Activated naive CD4-positive, alpha-beta T cell treated with anti-CD3 and anti-CD28 coated beads, Interleukin-2, amount 10 ng/mL, durations not matched to agents 7 days and 5 days (primary cell): ENCODE measurements at regions not wholly inside any gene's neighbourhood (a gene's known extent, or its start where the extent isn't known, plus 50 kb on each side); places are given as distances from the start of the nearest gene placed in this dataset.
"Not testable (repeated sequence)": the region's sequence is repeated elsewhere in the genome, so short reads cannot be mapped to it uniquely, and the experiment has no call there.

Source experiments
- CTCF ChIA-PET: fragments of 350-600 bp; sonication (Branson Sonifier 250); formaldehyde crosslinking; loops from one replicate; lab custom pipeline; 2021; ENCODE audit warnings: antibody characterized with exemption; lab: Charles Lee
- DNase-seq: peaks from one replicate; pipeline ENCODE4 v3.0.0-alpha.2; 2020
- H3K27ac Mint-ChIP-seq: one replicate; pipeline ENCODE4 v1.8.0; 2021; ENCODE audit warnings: mild to moderate bottlenecking, moderate library complexity, mixed read lengths
- H3K27me3 Mint-ChIP-seq: one replicate; pipeline ENCODE4 v1.8.0; 2021; ENCODE audit warnings: mild to moderate bottlenecking, mixed read lengths
- H3K36me3 Mint-ChIP-seq: one replicate; pipeline ENCODE4 v1.8.0; 2021; ENCODE audit warnings: mixed read lengths
- H3K4me1 Mint-ChIP-seq: one replicate; pipeline ENCODE4 v1.8.0; 2021; ENCODE audit warnings: mixed read lengths
- H3K4me3 Mint-ChIP-seq: one replicate; pipeline ENCODE4 v1.8.0; 2021; ENCODE audit warnings: mild to moderate bottlenecking, moderate library complexity, mixed read lengths
- H3K9me3 Mint-ChIP-seq: one replicate; pipeline ENCODE4 v1.8.0; 2021; ENCODE audit warnings: mixed read lengths

DNA sequence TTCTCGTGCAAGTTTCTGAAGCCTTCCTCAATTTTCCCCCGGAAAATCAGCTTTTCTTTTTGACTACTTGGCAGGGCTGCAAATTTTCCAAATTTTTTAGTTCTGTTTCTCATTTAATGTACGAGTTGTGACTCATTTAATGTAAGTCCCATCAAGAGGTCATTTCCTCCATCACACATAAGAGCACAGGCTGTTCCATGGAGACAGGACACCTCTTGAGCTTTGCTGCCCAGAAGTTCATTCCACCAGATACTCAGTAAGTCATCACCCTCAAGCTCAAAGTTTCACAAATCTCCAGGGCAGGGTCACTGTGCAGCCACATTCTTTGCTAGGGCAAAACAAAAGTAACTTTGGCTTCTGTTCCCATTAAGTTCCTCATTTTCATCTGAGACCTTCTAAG, 101.5 kb upstream of the TEKT4 start:
- Mint-ChIP-seq H3K4me1 (no peaks in the 10 kb centered on the region), H3K27ac (no peak overlapping the region), H3K36me3 (no peaks in the 10 kb centered on the region), H3K4me3 (no peak overlapping the region), H3K27me3 (no peaks in the 10 kb centered on the region), H3K9me3 (no peaks in the 10 kb centered on the region)
- CTCF ChIA-PET, result no interaction called here
- DNase-seq, result no peak

- H3K36me3 Mint-ChIP-seq, result no peaks in the 10 kb centered on the region
These were observed 96.4 kb upstream of the TEKT4 start for GRCh38 chr2:94774851-94775250.

GRCh38 chr2:94776036-94776435, 95.2 kb upstream of the TEKT4 start:
- no peak for DNase-seq
- H3K9me3 Mint-ChIP-seq, result no peaks in the 10 kb centered on the region
- no peak overlapping the region for H3K27ac Mint-ChIP-seq
- H3K4me1 Mint-ChIP-seq, result no peaks in the 10 kb centered on the region
- CTCF ChIA-PET, result no interaction called here
- no peaks in the 10 kb centered on the region for H3K36me3 Mint-ChIP-seq
- H3K4me3 Mint-ChIP-seq, result no peak overlapping the region
- no peaks in the 10 kb centered on the region for H3K27me3 Mint-ChIP-seq

More at GRCh38 chr2:94774851-94775250, 96.4 kb upstream of the TEKT4 start:
- Mint-ChIP-seq H3K4me1 (no peaks in the 10 kb centered on the region), H3K9me3 (no peaks in the 10 kb centered on the region), H3K4me3 (no peak overlapping the region), H3K27ac (no peak overlapping the region), H3K27me3 (no peaks in the 10 kb centered on the region)
- CTCF ChIA-PET, result no interaction called here
- no peak for DNase-seq

GRCh38 chr2:94785105-94785504, 86.1 kb upstream of the TEKT4 start:
- DNase-seq, H3K9me3 Mint-ChIP-seq, H3K4me1 Mint-ChIP-seq, H3K36me3 Mint-ChIP-seq, H3K27me3 Mint-ChIP-seq, CTCF ChIA-PET, H3K4me3 Mint-ChIP-seq, H3K27ac Mint-ChIP-seq: not testable (repeated sequence)

DNA sequence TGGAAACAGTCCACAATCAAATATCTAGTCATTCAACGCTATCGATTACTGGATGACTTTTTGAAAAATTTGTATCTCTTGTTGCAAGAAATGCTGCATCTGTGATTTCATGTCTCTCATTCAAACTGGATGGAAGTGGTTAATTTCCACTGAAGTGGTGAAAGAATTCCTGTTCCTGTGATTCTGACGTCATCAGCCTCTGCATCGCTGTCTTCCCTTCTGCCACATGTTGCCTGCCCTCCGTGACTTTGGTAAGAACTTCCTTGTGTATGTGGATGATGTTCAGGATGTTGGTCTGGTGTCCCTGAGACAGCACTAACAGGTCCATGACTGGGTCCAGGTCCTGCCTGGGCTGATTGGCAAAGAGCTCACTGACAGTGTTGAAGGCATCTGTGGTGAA, 84.8 kb upstream of the TEKT4 start:
- H3K9me3 Mint-ChIP-seq, H3K36me3 Mint-ChIP-seq, H3K27me3 Mint-ChIP-seq, H3K27ac Mint-ChIP-seq, DNase-seq, H3K4me1 Mint-ChIP-seq, H3K4me3 Mint-ChIP-seq, CTCF ChIA-PET: not testable (repeated sequence)

DNA sequence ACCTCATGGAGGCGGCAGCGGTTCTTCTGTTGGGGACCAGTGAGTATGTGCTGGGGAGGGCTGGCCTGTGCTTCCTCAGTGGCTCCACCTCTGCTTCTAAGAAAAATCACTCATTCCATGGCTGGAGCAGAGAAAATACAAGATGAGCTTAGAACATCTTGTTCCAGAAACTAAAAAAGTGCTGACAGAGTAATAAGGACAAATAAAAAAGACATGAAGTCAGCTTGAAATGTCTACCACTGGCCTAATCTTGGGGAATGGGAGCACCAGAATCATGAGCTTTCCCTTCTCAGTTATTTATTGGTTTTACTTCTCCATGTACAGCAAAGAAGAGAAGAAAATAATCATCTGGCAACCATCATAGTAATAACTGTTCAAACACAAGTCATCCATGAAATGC, 81.1 kb upstream of the TEKT4 start:
- H3K9me3 Mint-ChIP-seq, H3K27ac Mint-ChIP-seq, H3K4me3 Mint-ChIP-seq, DNase-seq, CTCF ChIA-PET, H3K4me1 Mint-ChIP-seq, H3K36me3 Mint-ChIP-seq, H3K27me3 Mint-ChIP-seq: not testable (repeated sequence)

GRCh38 chr2:94797235-94797634, 74.0 kb upstream of the TEKT4 start:
- DNase-seq, H3K4me1 Mint-ChIP-seq, H3K27me3 Mint-ChIP-seq, H3K27ac Mint-ChIP-seq, H3K4me3 Mint-ChIP-seq, CTCF ChIA-PET, H3K9me3 Mint-ChIP-seq, H3K36me3 Mint-ChIP-seq: not testable (repeated sequence)
